ENCODE measurements at regions not wholly inside any gene's neighbourhood (a gene's known extent, or its start where the extent isn't known, plus 50 kb on each side); places are given as distances from the start of the nearest gene placed in this dataset.
A peak's percentile ranks its signal among the peaks of the same experiment; 100 is the strongest.

- ATAC-seq: no peak
- no peaks in the 10 kb centered on the region for H3K27me3 ChIP-seq
- peaks cover 0 to 36% (median 13%) of the 10 kb centered on the region in 9 donors for H3K4me1 ChIP-seq
- intact Hi-C loops (cut with DNase I): loop anchor here in 8 of 10 donors (2.0 to 10.0 kb wide), 10 partner anchors 50 to 433 kb away; partner anchors contain the start of genes FDX1 (in 1 of the 8), RDX (in 1 of the 8) and ZC3H12C (in 1 of the 8)
- H3K36me3 ChIP-seq: no peaks in the 10 kb centered on the region
- no peak for TF ChIP-seq CTCF (IDR thresholded peaks at IDR 0.05)
- no peaks in the 10 kb centered on the region for H3K9me3 ChIP-seq
- WGBS, 2 donors: 94 to 98% methylated on average over 3 of the region's 3 CpGs
- no peak overlapping the region for H3K4me3 ChIP-seq
- no peak for DNase-seq
- H3K27ac ChIP-seq: peak overlapping the region in 3 of 10 donors; percentile 2 to 60 (median 29)
These were observed 52.3 kb upstream of the FDX1 start for GRCh38 chr11:110377434-110377833.

GRCh38 chr11:110379261-110379660, 50.5 kb upstream of the FDX1 start:
- H3K27ac ChIP-seq: no peak overlapping the region
- no peak overlapping the region for H3K4me3 ChIP-seq
- no peaks in the 10 kb centered on the region for H3K36me3 ChIP-seq
- H3K9me3 ChIP-seq: peaks cover 0 to 3% (median 0%) of the 10 kb centered on the region in 11 donors
- H3K27me3 ChIP-seq: no peaks in the 10 kb centered on the region
- intact Hi-C loops (cut with DNase I): loop anchor here in 8 of 10 donors (5.0 to 10.0 kb wide), 8 partner anchors 48 to 434 kb away; partner anchors contain the start of genes FDX1 (in 1 of the 8), RDX (in 1 of the 8) and ZC3H12C (in 1 of the 8)
- ATAC-seq (no peak), DNase-seq (no peak)
- TF ChIP-seq CTCF (IDR thresholded peaks at IDR 0.05): no peak
- H3K4me1 ChIP-seq: peaks cover 0 to 21% (median 13%) of the 10 kb centered on the region in 9 donors
- 75 to 81% methylated on average over 3 of the region's 3 CpGs for WGBS, 2 donors

- DNase-seq: no peak
- WGBS, 2 donors: 67 to 82% methylated on average over 2 of the region's 2 CpGs
- Histone ChIP-seq H3K9me3 (peaks cover 0 to 3% (median 0%) of the 10 kb centered on the region in 11 donors), H3K4me1 (peaks cover 0 to 17% (median 13%) of the 10 kb centered on the region in 9 donors), H3K4me3 (no peak overlapping the region), H3K36me3 (no peaks in the 10 kb centered on the region), H3K27ac (no peak overlapping the region), H3K27me3 (no peaks in the 10 kb centered on the region)
- intact Hi-C loops (cut with DNase I): loop anchor here in 8 of 10 donors (5.0 to 10.0 kb wide), 8 partner anchors 47 to 435 kb away; partner anchors contain the start of genes FDX1 (in 1 of the 8), RDX (in 1 of the 8) and ZC3H12C (in 1 of the 8)
- ATAC-seq: no peak
- TF ChIP-seq CTCF (IDR thresholded peaks at IDR 0.05): no peak
These were observed 49.8 kb upstream of the FDX1 start for GRCh38 chr11:110379936-110380335.
